HG03280 (cell line): ENCODE measurements at regions not wholly inside any gene's neighbourhood (a gene's known extent, or its start where the extent isn't known, plus 50 kb on each side); places are given as distances from the start of the nearest gene placed in this dataset.
"Not testable (repeated sequence)": the region's sequence is repeated elsewhere in the genome, so short reads cannot be mapped to it uniquely, and the experiment has no call there.

Experiments
- ATAC-seq: cut with Tn5 transposase; IDR thresholded peaks from one replicate; pipeline ENCODE4 v1.9.1; 2021; ENCODE audit warnings: mild to moderate bottlenecking, moderate library complexity; ENCODE audit not compliant: unreplicated experiment

GRCh38 chr6:12605888-12606345 lies 110.7 kb upstream of the PHACTR1 start:
- ATAC-seq: peak; percentile 52

- no peak for ATAC-seq
Measured at GRCh38 chr6:12606616-12607015, 110.0 kb upstream of the PHACTR1 start.

GRCh38 chr6:12608016-12608860 lies 108.3 kb upstream of the PHACTR1 start:
- ATAC-seq: peak; percentile 73

GRCh38 chr6:12608874-12609273 lies 107.7 kb upstream of the PHACTR1 start:
- ATAC-seq: peak; percentile 9

GRCh38 chr6:12609751-12610150 lies 106.8 kb upstream of the PHACTR1 start:
- no peak for ATAC-seq

DNA sequence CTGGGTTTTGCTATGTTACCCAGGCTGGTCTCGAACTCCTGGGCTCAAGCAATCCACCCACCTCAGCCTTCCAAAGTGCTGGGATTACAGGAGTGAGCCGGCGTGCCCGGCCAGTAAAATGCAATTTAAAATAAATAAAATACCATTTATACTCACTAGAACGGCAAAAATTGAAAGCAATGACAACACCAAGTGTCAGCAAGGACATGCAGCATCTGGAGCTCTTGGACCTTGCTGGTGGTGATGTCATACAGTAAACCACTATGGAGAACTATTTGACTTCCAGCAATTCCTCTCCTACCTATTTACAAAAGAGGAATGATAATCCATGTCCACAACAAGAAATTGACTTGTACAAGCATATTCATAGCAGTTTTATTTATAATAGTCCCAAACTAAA lies 105.7 kb upstream of the PHACTR1 start:
- ATAC-seq: no peak

GRCh38 chr6:12613811-12614210 lies 102.8 kb upstream of the PHACTR1 start:
- no peak for ATAC-seq

DNA sequence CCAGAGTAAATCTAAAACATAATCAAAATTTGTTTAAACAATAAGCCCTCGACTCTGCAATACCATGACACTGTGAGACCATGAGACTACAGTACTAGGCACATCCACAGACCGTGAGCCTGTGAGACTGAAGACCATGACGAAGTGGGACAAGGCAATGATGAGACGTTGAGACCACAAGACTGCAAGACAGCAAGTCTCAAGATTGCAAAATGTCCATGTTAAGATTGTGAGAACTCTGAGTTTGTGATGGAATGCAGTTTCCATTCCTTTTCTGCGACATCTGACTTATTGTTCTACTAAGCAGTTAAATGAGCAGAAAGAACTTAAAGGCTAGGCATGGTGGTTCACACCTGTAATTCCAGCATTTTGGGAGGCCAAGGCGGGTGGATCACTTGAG lies 102.1 kb upstream of the PHACTR1 start:
- ATAC-seq: no peak

- no peak for ATAC-seq
Measured at GRCh38 chr6:12618296-12618695, 98.3 kb upstream of the PHACTR1 start.

DNA sequence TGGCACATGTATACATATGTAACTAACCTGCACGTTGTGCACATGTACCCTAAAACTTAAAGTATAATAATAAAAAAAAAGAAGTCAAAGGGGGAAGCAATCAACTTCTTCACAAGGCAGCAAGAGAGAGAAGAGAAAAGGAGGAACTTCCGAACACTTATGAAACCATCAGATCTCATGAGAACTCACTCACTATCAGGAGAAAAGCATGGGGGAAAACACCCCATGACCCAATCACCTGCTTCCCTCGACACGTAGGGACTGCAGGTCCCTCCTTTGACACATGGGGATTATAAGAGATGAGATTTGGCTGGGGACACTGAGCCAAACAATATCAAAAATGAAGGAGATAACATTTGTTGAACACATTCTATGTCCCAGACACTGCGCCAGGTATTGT lies 94.8 kb upstream of the PHACTR1 start:
- no peak for ATAC-seq

DNA sequence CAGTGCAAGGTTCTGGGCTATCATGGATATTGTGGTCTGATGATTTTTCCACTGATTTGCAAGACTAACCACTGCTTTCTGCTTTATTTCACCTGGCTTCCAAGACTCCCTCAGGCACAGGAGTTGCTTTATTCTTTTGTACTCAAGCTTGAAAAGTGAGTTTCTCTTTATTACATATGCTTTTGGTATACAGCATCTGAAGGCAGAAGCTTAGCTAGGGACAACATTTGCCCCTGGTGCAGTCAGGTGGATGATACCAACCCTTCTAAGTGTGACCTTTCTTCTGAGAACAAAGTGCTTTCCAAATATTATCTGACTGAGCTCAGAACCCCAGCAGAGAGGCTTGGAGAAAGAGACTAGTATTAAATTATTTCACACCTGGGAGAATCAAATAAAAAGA lies 94.0 kb upstream of the PHACTR1 start:
- no peak for ATAC-seq

DNA sequence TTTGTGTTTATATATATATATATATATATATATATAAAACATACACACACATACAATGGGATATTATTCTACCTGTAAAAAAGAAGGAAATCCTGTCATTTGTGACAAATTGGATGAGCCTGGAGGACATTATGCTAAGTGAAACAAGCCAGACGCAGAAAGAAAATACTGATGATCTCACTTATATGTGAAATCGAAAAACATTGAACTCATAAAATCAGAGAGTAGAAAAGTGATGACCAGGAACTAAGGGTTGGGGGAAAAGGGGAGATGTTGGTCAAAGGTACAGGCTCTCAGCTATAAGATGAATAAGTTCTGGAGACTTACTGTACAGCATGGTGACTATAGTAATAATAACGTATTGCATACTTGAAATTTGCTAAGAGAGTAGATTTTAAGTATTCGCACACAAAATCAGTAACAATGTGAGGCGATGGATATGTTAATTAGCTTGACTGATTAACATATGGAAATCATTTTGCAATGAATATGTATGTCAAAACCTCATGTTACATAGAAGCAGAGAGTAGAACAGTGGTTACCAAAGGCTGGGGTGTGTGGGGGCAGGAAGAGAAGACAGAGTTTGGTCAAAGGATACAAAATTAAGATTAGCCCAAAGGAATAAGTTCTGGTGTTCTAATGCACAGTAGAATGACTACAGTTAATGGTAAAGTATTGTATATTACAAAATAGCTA lies 92.3 kb upstream of the PHACTR1 start:
- ATAC-seq: no peak

GRCh38 chr6:12627053-12627452 lies 89.5 kb upstream of the PHACTR1 start:
- ATAC-seq: no peak

DNA sequence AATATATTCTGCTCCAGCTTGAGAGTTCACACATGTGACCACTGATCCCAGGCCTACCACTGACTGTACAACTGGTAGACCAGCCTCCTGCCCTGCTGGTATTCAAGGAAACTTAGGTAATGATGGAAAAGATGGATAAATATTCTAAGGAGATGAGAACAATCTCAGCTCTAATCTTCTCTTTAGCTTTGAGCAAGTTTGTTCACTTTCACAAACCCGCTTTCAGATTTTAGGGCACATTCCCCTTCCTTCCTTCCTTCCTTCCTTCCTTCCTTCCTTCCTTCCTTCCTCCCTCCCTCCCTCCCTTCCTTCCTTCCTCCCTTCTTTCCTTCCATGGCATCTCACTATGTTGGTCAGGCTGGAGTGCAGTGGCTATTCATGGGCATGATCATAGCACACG lies 88.2 kb upstream of the PHACTR1 start:
- ATAC-seq: no peak

DNA sequence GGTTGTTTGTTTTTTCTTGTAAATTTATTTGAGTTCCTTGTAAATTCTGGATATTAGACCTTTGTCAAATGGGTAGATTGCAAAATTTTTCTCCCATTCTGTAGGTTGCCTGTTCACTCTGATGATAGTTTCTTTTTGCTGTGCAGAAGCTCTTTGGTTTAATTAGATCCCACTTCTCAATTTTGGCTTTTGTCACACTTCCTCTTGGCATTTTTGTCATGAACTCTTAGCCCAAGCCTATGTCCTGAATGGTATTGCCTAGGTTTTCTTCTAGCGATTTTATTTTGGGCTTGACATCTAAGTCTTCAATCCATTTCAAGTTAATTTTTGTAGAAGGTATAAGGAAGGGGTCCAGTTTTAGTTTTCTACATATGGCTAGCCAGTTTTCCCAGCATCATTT lies 82.8 kb upstream of the PHACTR1 start:
- not testable (repeated sequence) for ATAC-seq

DNA sequence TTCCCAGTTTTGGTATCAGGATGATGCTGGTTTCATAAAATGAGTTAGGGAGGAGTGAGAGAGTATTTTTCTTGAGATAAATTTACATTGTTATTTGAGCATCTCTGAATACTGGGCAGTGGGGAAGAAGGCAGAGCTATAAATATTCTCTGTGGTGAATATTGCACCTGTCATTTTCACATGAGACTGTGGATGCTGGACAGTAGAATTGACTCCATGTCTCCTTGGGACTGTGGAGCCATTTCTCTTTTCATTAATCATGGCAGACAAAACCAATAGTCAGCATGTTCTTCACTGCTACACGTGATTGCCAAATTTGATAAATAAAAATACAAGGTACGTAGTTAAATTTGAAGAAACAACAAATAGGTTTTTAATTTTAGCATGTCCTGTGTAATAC lies 81.2 kb upstream of the PHACTR1 start:
- no peak for ATAC-seq

DNA sequence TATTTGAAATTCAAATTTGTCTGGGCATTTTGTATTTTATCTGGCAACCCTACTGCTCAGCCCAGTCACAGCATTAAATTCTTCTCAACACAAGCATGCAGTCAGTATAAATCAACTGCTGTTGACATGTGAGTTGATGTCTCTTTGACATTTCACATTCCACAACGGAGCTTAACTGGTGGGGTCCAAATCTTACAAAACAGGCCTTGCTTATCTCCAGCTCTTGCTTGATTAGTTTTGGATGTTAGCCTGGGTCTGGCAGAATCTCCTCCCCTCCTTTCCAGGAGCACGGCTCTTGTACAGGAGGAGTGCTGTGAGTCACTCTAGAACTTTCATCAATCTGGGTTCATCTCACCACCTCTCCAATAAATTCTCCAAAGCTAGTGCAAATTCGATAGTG lies 80.8 kb upstream of the PHACTR1 start:
- ATAC-seq: no peak

GRCh38 chr6:12636336-12636735 lies 80.2 kb upstream of the PHACTR1 start:
- ATAC-seq: no peak

GRCh38 chr6:12637960-12638641 lies 78.5 kb upstream of the PHACTR1 start:
- ATAC-seq: peak; percentile 79

GRCh38 chr6:12640438-12640837 lies 76.1 kb upstream of the PHACTR1 start:
- no peak for ATAC-seq

DNA sequence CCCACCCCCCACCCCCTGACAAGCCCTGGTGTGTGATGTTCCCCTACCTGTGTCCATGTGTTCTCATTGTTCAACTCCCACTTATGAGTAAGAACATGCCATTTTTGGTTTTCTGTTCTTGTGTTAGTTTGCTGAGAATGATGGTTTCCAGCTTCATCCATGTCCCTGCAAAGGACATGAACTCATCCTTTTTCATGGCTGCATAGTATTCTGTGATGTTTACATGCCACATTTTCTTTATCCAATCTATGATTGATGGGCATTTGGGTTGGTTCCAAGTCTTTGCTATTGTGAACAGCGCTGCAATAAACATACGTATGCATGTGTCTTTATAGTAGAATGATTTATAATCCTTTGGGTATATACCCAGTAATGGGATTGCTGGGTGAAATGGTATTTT lies 74.8 kb upstream of the PHACTR1 start:
- ATAC-seq: not testable (repeated sequence)

DNA sequence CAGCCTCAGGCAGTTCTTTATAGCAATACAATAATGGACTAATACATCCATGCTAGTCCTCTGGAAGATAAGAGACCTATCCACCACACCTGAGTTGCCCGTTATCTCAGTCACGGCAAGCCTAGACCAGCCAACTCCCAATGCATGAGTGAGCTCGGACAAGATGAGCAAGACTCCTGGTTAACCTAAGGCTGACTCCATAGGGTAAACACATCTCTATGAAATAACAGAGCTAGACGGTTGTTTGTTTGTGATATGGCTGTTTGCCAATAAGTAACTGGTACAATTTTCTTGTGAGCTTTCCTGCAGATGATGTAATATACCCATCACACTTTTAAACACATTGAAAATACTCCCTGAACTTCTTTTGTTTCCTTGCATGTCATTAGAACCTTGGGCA lies 70.6 kb upstream of the PHACTR1 start:
- ATAC-seq: no peak
